HepG2 (cell line): ENCODE measurements at regions not wholly inside any gene's neighbourhood (a gene's known extent, or its start where the extent isn't known, plus 50 kb on each side); places are given as distances from the start of the nearest gene placed in this dataset.

Experiments used
- ATAC-seq: fragments of 200-7000 bp; cut with Tn5 transposase; 3 replicates; pipeline ENCODE4 v1.9.1; 2020; ENCODE audit warnings: mild to moderate bottlenecking, moderate library complexity
- BruUV-seq: library from RNA; stranded (reverse); fragments of 400-500 nt; replicated peaks from 2 replicates; lab custom pipeline; 2021; lab: Mats Ljungman, UMichigan
- CTCF ChIA-PET: fragments of 300-600 bp; formaldehyde crosslinking; extraction: SDS; loops from one replicate; lab custom pipeline; 2021; ENCODE audit warnings: low total read pairs, inconsistent platforms, low intra/inter-chr PET ratio; lab: Yijun Ruan, JAX
- POLR2A ChIA-PET: fragments of 350-600 bp; sonication (Branson Sonifier 250); formaldehyde crosslinking; loops from one replicate; lab custom pipeline; 2020; ENCODE audit warnings: antibody characterized with exemption, inconsistent platforms; lab: Yijun Ruan, JAX
- DNase-seq: peaks from one replicate; pipeline ENCODE4 v3.0.0-alpha.2; 2015; ENCODE audit warnings: low spot score
- FAIRE-seq: peaks from 3 replicates; lab custom pipeline; 2011; peaks lifted over from hg19 to GRCh38; lab: Jason Lieb, UNC
- H2AFZ ChIP-seq: one replicate; pipeline ENCODE4 v1.6.1; 2011; ENCODE audit warnings: low read length, inconsistent platforms
- H3K27ac ChIP-seq: fragments of 300-600 bp; 3 replicates; pipeline ENCODE4 v1.8.0; 2011; ENCODE audit warnings: mixed run types, mild to moderate bottlenecking, mixed read lengths, low read length, inconsistent platforms; ENCODE audit not compliant: insufficient read depth; ENCODE audit errors: extremely low read length
- H3K27me3 ChIP-seq, 2 experiments: fragments of 200-600 bp in 1 of 2; 2 replicates in 1 of 2; 3 replicates in 1 of 2; pipeline versions ENCODE4 v1.6.0 to v1.8.0; 2011; ENCODE audit warnings: low read length in 2 of 2, mild to moderate bottlenecking in 2 of 2, moderate library complexity in 2 of 2, inconsistent platforms in 1 of 2; ENCODE audit not compliant: insufficient read depth in 2 of 2, control insufficient read depth in 1 of 2
- H3K36me3 ChIP-seq, 2 experiments: fragments of 200-600 bp in 1 of 2; replicated peaks in 1 of 2; 2 replicates in 1 of 2; 3 replicates in 1 of 2; pipeline versions ENCODE4 v1.5.1 to v1.8.0; 2011; ENCODE audit warnings: low read length in 2 of 2, inconsistent platforms in 1 of 2; ENCODE audit not compliant: insufficient read depth in 2 of 2, control insufficient read depth in 1 of 2
- H3K4me1 ChIP-seq: 2 replicates; pipeline ENCODE4 v1.5.1; 2012; ENCODE audit warnings: low read length, inconsistent platforms; ENCODE audit not compliant: insufficient read depth
- H3K4me2 ChIP-seq: 2 replicates; pipeline ENCODE4 v1.6.0; 2011; ENCODE audit warnings: low read depth, low read length, inconsistent platforms
- H3K4me3 ChIP-seq, 3 experiments: fragments of 200-600 bp in 1 of 3; sonication (generic), shearing (Covaris generic) in 1 of 3; replicated peaks in 1 of 3; 2 replicates each; pipeline ENCODE4 v1.5.1; 2011 to 2016; ENCODE audit warnings: low read length in 3 of 3, inconsistent platforms in 2 of 3, low read depth in 2 of 3, mild to moderate bottlenecking in 2 of 3, control low read depth in 1 of 3, mixed read lengths in 1 of 3; ENCODE audit not compliant: insufficient read depth in 1 of 3
- H3K79me2 ChIP-seq: one replicate; pipeline ENCODE4 v1.6.1; 2011; ENCODE audit warnings: low read length, inconsistent platforms; ENCODE audit not compliant: insufficient read depth
- H3K9ac ChIP-seq: 2 replicates; pipeline ENCODE4 v1.6.0; 2011; ENCODE audit warnings: mild to moderate bottlenecking, low read depth, low read length, inconsistent platforms; ENCODE audit not compliant: insufficient read depth
- H3K9me3 ChIP-seq: 2 replicates; pipeline ENCODE4 v1.5.1; 2012; ENCODE audit warnings: mild to moderate bottlenecking, low read length
- H4K20me1 ChIP-seq: 2 replicates; pipeline ENCODE4 v1.6.0; 2011; ENCODE audit warnings: inconsistent platforms, mild to moderate bottlenecking, low read length, moderate library complexity; ENCODE audit not compliant: insufficient read depth
- ELF3 ChIP-seq: IDR thresholded peaks from 2 replicates; pipeline ENCODE4 v1.6.1; 2016; ENCODE audit warnings: missing genetic modification reagents, missing compliant biosample characterization
- FOXK1 ChIP-seq: sonication (generic); formaldehyde crosslinking; IDR thresholded peaks from 2 replicates; pipeline ENCODE4 v1.4.0; 2020; ENCODE audit warnings: low read depth, missing genetic modification reagents, borderline replicate concordance
- GABPA ChIP-seq, 2 experiments: IDR thresholded peaks; 2 replicates each; pipeline ENCODE4 v1.6.1; 2011 to 2016; ENCODE audit warnings: low read depth in 2 of 2, low read length in 1 of 2, missing biosample characterization in 1 of 2, missing genetic modification characterization in 1 of 2
- HNRNPL ChIP-seq: fragments of 200-400 bp; formaldehyde crosslinking; IDR thresholded peaks from 2 replicates; pipeline ENCODE4 v1.6.1; 2017; ENCODE audit warnings: mild to moderate bottlenecking, low read depth, low read length
- HNRNPLL ChIP-seq: fragments of 200-400 bp; formaldehyde crosslinking; IDR thresholded peaks from 2 replicates; pipeline ENCODE4 v1.6.1; 2017; ENCODE audit warnings: mild to moderate bottlenecking, low read depth, low read length; ENCODE audit not compliant: poor library complexity, severe bottlenecking
- MAFF ChIP-seq: IDR thresholded peaks from 2 replicates; pipeline ENCODE4 v1.6.1; 2011; ENCODE audit warnings: low read depth, low read length, improper control_type of control experiment
- MAFK ChIP-seq, 2 experiments: IDR thresholded peaks in 1 of 2; conservative IDR thresholded peaks in 1 of 2; 2 replicates each; pipeline ENCODE4 v1.6.1; 2011; ENCODE audit warnings: improper control_type of control experiment in 2 of 2, low read length in 2 of 2
- NCOA2 ChIP-seq: sonication (generic); formaldehyde crosslinking; IDR thresholded peaks from 2 replicates; pipeline ENCODE4 v1.8.0; 2022; ENCODE audit warnings: inconsistent platforms
- NRL ChIP-seq: sonication (generic); formaldehyde crosslinking; IDR thresholded peaks from 2 replicates; pipeline ENCODE4 v1.5.0; 2020; ENCODE audit warnings: missing genetic modification reagents, mild to moderate bottlenecking, moderate library complexity, borderline replicate concordance
- ZNF253 ChIP-seq: sonication (generic); formaldehyde crosslinking; IDR thresholded peaks from 2 replicates; pipeline ENCODE4 v1.8.0; 2022; ENCODE audit warnings: mild to moderate bottlenecking, missing genetic modification reagents, borderline replicate concordance
- ZNF318 ChIP-seq: sonication (generic); formaldehyde crosslinking; IDR thresholded peaks from 2 replicates; pipeline ENCODE4 v1.4.0; 2020; ENCODE audit warnings: mild to moderate bottlenecking, missing genetic modification reagents
- in situ Hi-C: cut with HindIII; loops from 2 replicates; pipeline ENCODE4 v1.10.0; 2017; ENCODE audit warnings: low pct_unique_long_range_greater_than_20kb; ENCODE audit not compliant: extremely low pct_ligation_motif_present
- intact Hi-C: fragments of 100-400 bp; cut with micrococcal nuclease; formaldehyde crosslinking; loops from one replicate; pipeline ENCODE4 v1.10.0; 2022; ENCODE audit not compliant: unreplicated experiment

- ATAC-seq (no peak), DNase-seq (no peak)
- no peaks in the 10 kb centered on the region for H3K79me2 ChIP-seq
- CTCF ChIA-PET, result no interaction called here
- H4K20me1 ChIP-seq, result no peaks in the 10 kb centered on the region
- H3K4me1 ChIP-seq, result no peaks in the 10 kb centered on the region
- no peak overlapping the region for H3K4me3 ChIP-seq
- no peaks in the 10 kb centered on the region for H3K27me3 ChIP-seq
- H3K36me3 ChIP-seq, result no peaks in the 10 kb centered on the region
- H2AFZ ChIP-seq, result no peak overlapping the region
- BruUV-seq, result no TSS peak
- no peak overlapping the region for H3K9ac ChIP-seq
- H3K27ac ChIP-seq, result no peak overlapping the region
- in situ Hi-C loops (no loop called here), intact Hi-C loops (no loop called here)
- no peak overlapping the region for H3K4me2 ChIP-seq
- POLR2A ChIA-PET, result no interaction called here
- TF ChIP-seq ZNF253 (CRISPR knock-in tag) (no peak), MAFK (conservative IDR thresholded peaks at IDR 0.05 in 1 of 2, IDR thresholded peaks at IDR 0.05 in 1 of 2; ENCODE audit: low read length in 2 of 2) (peak; percentile 21 to 82; a peak in 2 of 4 replicates), FOXK1 (CRISPR knock-in tag) (no peak), MAFF (peak; percentile 51), NRL (CRISPR knock-in tag) (no peak)
- TF ChIP-seq, all 625 proteins: peak for 2
- no peaks in the 10 kb centered on the region for H3K9me3 ChIP-seq
- FAIRE-seq, result no peak
Measured at GRCh38 chr6:67593247-67593646, 1041.8 kb upstream of the ADGRB3 start.

DNA sequence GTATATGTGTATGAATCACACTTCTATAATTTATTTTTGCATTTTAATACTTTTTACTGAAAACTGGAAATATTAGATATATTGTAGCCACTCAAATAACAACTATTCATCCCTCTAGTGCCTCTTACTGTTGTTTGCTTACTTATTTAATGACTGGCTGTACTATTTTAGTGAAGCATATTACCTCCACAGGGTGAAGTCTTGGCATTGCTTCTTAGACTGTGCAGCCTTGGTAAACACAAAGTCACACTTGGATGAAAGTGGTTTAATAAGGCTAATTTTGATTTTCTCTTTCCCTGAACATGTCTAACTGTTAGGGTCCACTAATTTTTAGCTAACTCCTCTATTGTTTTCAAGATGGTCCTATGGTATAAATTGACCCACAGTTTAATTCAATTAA, 1043.2 kb upstream of the ADGRB3 start:
- in situ Hi-C loops, result no loop called here
- no TSS peak for BruUV-seq
- Histone ChIP-seq H3K9ac (no peak overlapping the region), H2AFZ (no peak overlapping the region), H3K4me1 (no peaks in the 10 kb centered on the region), H3K4me2 (no peak overlapping the region), H3K27ac (no peak overlapping the region), H3K9me3 (no peaks in the 10 kb centered on the region; the same call in 1 of the 2 replicates), H3K27me3 (no peaks in the 10 kb centered on the region), H3K79me2 (no peaks in the 10 kb centered on the region), H3K36me3 (no peaks in the 10 kb centered on the region), H4K20me1 (no peaks in the 10 kb centered on the region), H3K4me3 (no peak overlapping the region)
- intact Hi-C loops, result no loop called here
- no peak for ATAC-seq
- no peak for FAIRE-seq
- ChIA-PET CTCF (no interaction called here), POLR2A (no interaction called here)
- DNase-seq, result no peak
- TF ChIP-seq NCOA2 (CRISPR knock-in tag) (no peak), GABPA (IDR thresholded peaks at IDR 0.05; ENCODE audit: low read depth, low read length) (no peak), GABPA (CRISPR knock-in tag; IDR thresholded peaks at IDR 0.05; ENCODE audit: low read depth) (no peak), ZNF318 (CRISPR knock-in tag) (no peak), ELF3 (CRISPR knock-in tag) (no peak), HNRNPL (no peak), HNRNPLL (no peak)
